GM23338 (cell line): ENCODE measurements at regions not wholly inside any gene's neighbourhood (a gene's known extent, or its start where the extent isn't known, plus 50 kb on each side); places are given as distances from the start of the nearest gene placed in this dataset.

Experiments
- ATAC-seq: fragments of 200-7000 bp; cut with Tn5 transposase; 3 replicates; pipeline ENCODE4 v1.9.1; 2020
- DNase-seq: peaks from one replicate; pipeline ENCODE4 v3.0.0-alpha.2; 2015; ENCODE audit warnings: low spot score
- H2AFZ ChIP-seq: fragments of 200-600 bp; sonication (generic); 2 replicates; pipeline ENCODE4 v1.8.0; 2016; ENCODE audit warnings: antibody characterized with exemption, mild to moderate bottlenecking, moderate library complexity
- H3F3A ChIP-seq: fragments of 200-600 bp; sonication (generic); replicated peaks from 2 replicates; pipeline ENCODE4 v1.8.0; 2017; ENCODE audit warnings: antibody characterized with exemption, mixed run types, low read depth
- H3K27ac ChIP-seq: fragments of 200-600 bp; sonication (generic); 2 replicates; pipeline ENCODE4 v1.6.1; 2016; ENCODE audit warnings: low read depth
- H3K27me3 ChIP-seq: fragments of 200-600 bp; sonication (generic); 2 replicates; pipeline ENCODE4 v1.8.0; 2016; ENCODE audit warnings: mild to moderate bottlenecking, mixed run types, moderate library complexity; ENCODE audit not compliant: insufficient read depth
- H3K36me3 ChIP-seq: fragments of 200-600 bp; sonication (generic); 2 replicates; pipeline ENCODE4 v1.8.0; 2016; ENCODE audit warnings: mild to moderate bottlenecking; ENCODE audit not compliant: insufficient read depth
- H3K4me1 ChIP-seq: fragments of 200-600 bp; sonication (generic); 2 replicates; pipeline ENCODE4 v1.8.0; 2016; ENCODE audit warnings: mild to moderate bottlenecking, moderate library complexity; ENCODE audit not compliant: insufficient read depth
- H3K4me2 ChIP-seq: fragments of 200-600 bp; sonication (generic); 2 replicates; pipeline ENCODE4 v1.7.1; 2017; ENCODE audit warnings: mixed run types
- H3K4me3 ChIP-seq: fragments of 200-600 bp; sonication (generic); 2 replicates; pipeline ENCODE4 v1.6.1; 2016; ENCODE audit warnings: mixed run types
- H3K79me2 ChIP-seq: fragments of 200-600 bp; sonication (generic); replicated peaks from 2 replicates; pipeline ENCODE4 v1.8.0; 2017; ENCODE audit warnings: mild to moderate bottlenecking; ENCODE audit not compliant: insufficient read depth
- H3K9me2 ChIP-seq: fragments of 200-600 bp; sonication (generic); 2 replicates; pipeline ENCODE4 v1.8.0; 2017; ENCODE audit not compliant: insufficient read depth
- H4K20me1 ChIP-seq: fragments of 200-600 bp; sonication (generic); replicated peaks from 2 replicates; pipeline ENCODE4 v1.8.0; 2017; ENCODE audit warnings: mild to moderate bottlenecking; ENCODE audit not compliant: insufficient read depth
- H3K27ac Mint-ChIP-seq: 2 replicates; pipeline ENCODE4 v1.8.0; 2020; ENCODE audit warnings: inconsistent platforms, mild to moderate bottlenecking, moderate library complexity, mixed read lengths
- H3K27me3 Mint-ChIP-seq: 3 replicates; pipeline ENCODE4 v1.8.0; 2022; ENCODE audit warnings: low read depth, mild to moderate bottlenecking, moderate library complexity, mixed read lengths, inconsistent platforms; ENCODE audit not compliant: insufficient read depth, poor library complexity
- H3K36me3 Mint-ChIP-seq: 3 replicates; pipeline ENCODE4 v1.8.0; 2021; ENCODE audit warnings: low read depth, mild to moderate bottlenecking, inconsistent platforms, moderate library complexity, mixed read lengths
- H3K4me1 Mint-ChIP-seq: 3 replicates; pipeline ENCODE4 v1.8.0; 2020; ENCODE audit warnings: mild to moderate bottlenecking, inconsistent platforms, mixed read lengths
- H3K4me3 Mint-ChIP-seq: 3 replicates; pipeline ENCODE4 v1.8.0; 2021; ENCODE audit warnings: moderate library complexity, mild to moderate bottlenecking, inconsistent platforms, mixed read lengths
- H3K9me3 Mint-ChIP-seq: 3 replicates; pipeline ENCODE4 v1.8.0; 2020; ENCODE audit warnings: moderate library complexity, mild to moderate bottlenecking, inconsistent platforms, mixed read lengths
- CREB1 ChIP-seq: fragments of 250-450 bp; sonication (Bioruptor Pico); IDR thresholded peaks from 2 replicates; pipeline ENCODE4 v1.5.0; 2020; ENCODE audit warnings: low read depth, mild to moderate bottlenecking, moderate library complexity
- EZH2 ChIP-seq: fragments of 200-600 bp; sonication (generic); IDR thresholded peaks from one replicate; pipeline ENCODE4 v1.8.0; 2017; ENCODE audit warnings: antibody characterized with exemption, mild to moderate bottlenecking, low read depth; ENCODE audit not compliant: unreplicated experiment
- EZH2phosphoT487 ChIP-seq: fragments of 200-600 bp; sonication (generic); IDR thresholded peaks from one replicate; pipeline ENCODE4 v1.8.1; 2018; ENCODE audit warnings: antibody characterized with exemption; ENCODE audit not compliant: unreplicated experiment
- JUNB ChIP-seq: IDR thresholded peaks from one replicate; pipeline ENCODE4 v1.6.1; 2016; ENCODE audit warnings: antibody characterized with exemption; ENCODE audit not compliant: unreplicated experiment
- NANOG ChIP-seq: IDR thresholded peaks from 2 replicates; pipeline ENCODE4 v1.6.1; 2016; ENCODE audit warnings: antibody characterized with exemption, borderline replicate concordance
- POLR2AphosphoS5 ChIP-seq: IDR thresholded peaks from 2 replicates; pipeline ENCODE4 v1.6.1; 2016; ENCODE audit warnings: antibody characterized with exemption, low read depth
- STAT1 ChIP-seq: IDR thresholded peaks from one replicate; pipeline ENCODE4 v1.6.1; 2016; ENCODE audit warnings: antibody characterized with exemption; ENCODE audit not compliant: unreplicated experiment
- ZNF114 ChIP-seq: fragments of 250-450 bp; sonication (Bioruptor Pico); IDR thresholded peaks from 2 replicates; pipeline ENCODE4 v1.5.0; 2020; ENCODE audit warnings: mild to moderate bottlenecking, moderate library complexity
- ZNF331 ChIP-seq: fragments of 250-450 bp; sonication (Bioruptor Pico); IDR thresholded peaks from 2 replicates; pipeline ENCODE4 v1.5.0; 2020; ENCODE audit warnings: low read depth, mild to moderate bottlenecking, moderate library complexity
- TF ChIP-seq, protein P1 (sequence below), 2 experiments: fragments of 200-600 bp in 1 of 2; sonication (generic) in 1 of 2; conservative IDR thresholded peaks; 2 replicates each; pipeline versions ENCODE4 v1.5.1 to v1.6.1; 2016 to 2017; ENCODE audit warnings: antibody characterized with exemption in 2 of 2, low read depth in 2 of 2, mild to moderate bottlenecking in 2 of 2, moderate library complexity in 1 of 2
- TF ChIP-seq, protein P2 (sequence below): fragments of 250-450 bp; sonication (Bioruptor Pico); IDR thresholded peaks from 2 replicates; pipeline ENCODE4 v1.5.0; 2020; ENCODE audit warnings: mild to moderate bottlenecking, moderate library complexity
- TF ChIP-seq, protein P3 (sequence below): IDR thresholded peaks from 2 replicates; pipeline ENCODE4 v1.6.1; 2016; ENCODE audit warnings: antibody characterized with exemption

DNA sequence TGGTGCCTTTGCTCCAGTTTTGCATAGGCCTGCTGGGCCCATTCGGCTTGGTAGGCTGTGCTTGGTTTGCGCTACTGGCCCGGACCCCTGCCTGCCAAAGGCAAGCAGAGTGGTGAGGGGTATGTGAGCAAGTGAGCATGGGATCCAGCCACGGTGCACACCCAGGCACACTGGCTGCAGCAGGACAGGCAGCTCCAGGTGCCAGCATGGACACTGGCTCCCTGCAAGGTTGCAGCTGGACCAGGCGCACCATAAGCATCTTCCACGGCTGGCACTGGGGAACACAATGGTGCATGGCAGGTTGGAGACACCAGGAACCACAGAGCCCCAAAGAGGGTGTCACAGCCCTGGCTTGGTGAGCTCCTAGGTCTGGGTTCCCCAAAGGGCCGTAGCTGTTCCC is 693.5 kb upstream of the PTBP2 start (continued):
- TF ChIP-seq, protein P1, sequence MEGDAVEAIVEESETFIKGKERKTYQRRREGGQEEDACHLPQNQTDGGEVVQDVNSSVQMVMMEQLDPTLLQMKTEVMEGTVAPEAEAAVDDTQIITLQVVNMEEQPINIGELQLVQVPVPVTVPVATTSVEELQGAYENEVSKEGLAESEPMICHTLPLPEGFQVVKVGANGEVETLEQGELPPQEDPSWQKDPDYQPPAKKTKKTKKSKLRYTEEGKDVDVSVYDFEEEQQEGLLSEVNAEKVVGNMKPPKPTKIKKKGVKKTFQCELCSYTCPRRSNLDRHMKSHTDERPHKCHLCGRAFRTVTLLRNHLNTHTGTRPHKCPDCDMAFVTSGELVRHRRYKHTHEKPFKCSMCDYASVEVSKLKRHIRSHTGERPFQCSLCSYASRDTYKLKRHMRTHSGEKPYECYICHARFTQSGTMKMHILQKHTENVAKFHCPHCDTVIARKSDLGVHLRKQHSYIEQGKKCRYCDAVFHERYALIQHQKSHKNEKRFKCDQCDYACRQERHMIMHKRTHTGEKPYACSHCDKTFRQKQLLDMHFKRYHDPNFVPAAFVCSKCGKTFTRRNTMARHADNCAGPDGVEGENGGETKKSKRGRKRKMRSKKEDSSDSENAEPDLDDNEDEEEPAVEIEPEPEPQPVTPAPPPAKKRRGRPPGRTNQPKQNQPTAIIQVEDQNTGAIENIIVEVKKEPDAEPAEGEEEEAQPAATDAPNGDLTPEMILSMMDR (conservative IDR thresholded peaks at IDR 0.05; ENCODE audit: low read depth in 2 of 2), result no peak
- TF ChIP-seq CREB1 (CRISPR knock-in tag), result no peak

DNA sequence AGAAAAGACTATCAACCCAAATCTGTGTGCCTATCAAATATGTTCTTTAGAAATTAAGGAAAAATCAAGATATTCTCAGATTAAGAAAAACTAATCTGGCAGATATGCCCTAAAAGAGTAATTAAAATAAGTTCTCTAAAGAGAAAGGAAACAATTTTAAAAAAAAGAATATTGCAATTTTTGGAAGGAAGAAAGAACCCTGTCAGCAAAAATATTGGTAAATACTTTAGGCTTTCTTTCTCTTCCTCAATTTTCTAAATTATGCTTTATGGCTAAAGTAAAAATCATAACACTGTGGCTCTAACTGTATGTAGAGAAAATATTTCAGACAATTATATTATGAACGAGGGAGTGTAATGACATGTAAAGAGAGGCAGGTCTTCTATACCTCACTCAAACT is 691.3 kb upstream of the PTBP2 start:
- H3K4me1 Mint-ChIP-seq, result peaks cover 5% of the 10 kb centered on the region; the same call in 2 of the 3 replicates
- Histone ChIP-seq H3K27ac (no peak overlapping the region), H3K36me3 (no peaks in the 10 kb centered on the region), H3K27me3 (no peaks in the 10 kb centered on the region), H3K9me2 (no peaks in the 10 kb centered on the region), H3F3A (no peaks in the 10 kb centered on the region), H3K4me3 (no peak overlapping the region), H4K20me1 (no peaks in the 10 kb centered on the region), H3K4me1 (peaks cover 5% of the 10 kb centered on the region; the same call in 1 of the 2 replicates), H2AFZ (no peak overlapping the region), H3K4me2 (no peak overlapping the region), H3K79me2 (no peaks in the 10 kb centered on the region)
- peaks cover 26% of the 10 kb centered on the region for H3K9me3 Mint-ChIP-seq
- no peak overlapping the region for H3K27ac Mint-ChIP-seq
- no peak overlapping the region for H3K4me3 Mint-ChIP-seq
- peaks cover 1% of the 10 kb centered on the region for H3K27me3 Mint-ChIP-seq
- no peak for DNase-seq
- peaks cover 26% of the 10 kb centered on the region for H3K36me3 Mint-ChIP-seq
- ATAC-seq, result no peak
- no peak for TF ChIP-seq EZH2phosphoT487
- TF ChIP-seq, protein P1 (conservative IDR thresholded peaks at IDR 0.05; ENCODE audit: low read depth in 2 of 2), result no peak
- TF ChIP-seq, protein P2, sequence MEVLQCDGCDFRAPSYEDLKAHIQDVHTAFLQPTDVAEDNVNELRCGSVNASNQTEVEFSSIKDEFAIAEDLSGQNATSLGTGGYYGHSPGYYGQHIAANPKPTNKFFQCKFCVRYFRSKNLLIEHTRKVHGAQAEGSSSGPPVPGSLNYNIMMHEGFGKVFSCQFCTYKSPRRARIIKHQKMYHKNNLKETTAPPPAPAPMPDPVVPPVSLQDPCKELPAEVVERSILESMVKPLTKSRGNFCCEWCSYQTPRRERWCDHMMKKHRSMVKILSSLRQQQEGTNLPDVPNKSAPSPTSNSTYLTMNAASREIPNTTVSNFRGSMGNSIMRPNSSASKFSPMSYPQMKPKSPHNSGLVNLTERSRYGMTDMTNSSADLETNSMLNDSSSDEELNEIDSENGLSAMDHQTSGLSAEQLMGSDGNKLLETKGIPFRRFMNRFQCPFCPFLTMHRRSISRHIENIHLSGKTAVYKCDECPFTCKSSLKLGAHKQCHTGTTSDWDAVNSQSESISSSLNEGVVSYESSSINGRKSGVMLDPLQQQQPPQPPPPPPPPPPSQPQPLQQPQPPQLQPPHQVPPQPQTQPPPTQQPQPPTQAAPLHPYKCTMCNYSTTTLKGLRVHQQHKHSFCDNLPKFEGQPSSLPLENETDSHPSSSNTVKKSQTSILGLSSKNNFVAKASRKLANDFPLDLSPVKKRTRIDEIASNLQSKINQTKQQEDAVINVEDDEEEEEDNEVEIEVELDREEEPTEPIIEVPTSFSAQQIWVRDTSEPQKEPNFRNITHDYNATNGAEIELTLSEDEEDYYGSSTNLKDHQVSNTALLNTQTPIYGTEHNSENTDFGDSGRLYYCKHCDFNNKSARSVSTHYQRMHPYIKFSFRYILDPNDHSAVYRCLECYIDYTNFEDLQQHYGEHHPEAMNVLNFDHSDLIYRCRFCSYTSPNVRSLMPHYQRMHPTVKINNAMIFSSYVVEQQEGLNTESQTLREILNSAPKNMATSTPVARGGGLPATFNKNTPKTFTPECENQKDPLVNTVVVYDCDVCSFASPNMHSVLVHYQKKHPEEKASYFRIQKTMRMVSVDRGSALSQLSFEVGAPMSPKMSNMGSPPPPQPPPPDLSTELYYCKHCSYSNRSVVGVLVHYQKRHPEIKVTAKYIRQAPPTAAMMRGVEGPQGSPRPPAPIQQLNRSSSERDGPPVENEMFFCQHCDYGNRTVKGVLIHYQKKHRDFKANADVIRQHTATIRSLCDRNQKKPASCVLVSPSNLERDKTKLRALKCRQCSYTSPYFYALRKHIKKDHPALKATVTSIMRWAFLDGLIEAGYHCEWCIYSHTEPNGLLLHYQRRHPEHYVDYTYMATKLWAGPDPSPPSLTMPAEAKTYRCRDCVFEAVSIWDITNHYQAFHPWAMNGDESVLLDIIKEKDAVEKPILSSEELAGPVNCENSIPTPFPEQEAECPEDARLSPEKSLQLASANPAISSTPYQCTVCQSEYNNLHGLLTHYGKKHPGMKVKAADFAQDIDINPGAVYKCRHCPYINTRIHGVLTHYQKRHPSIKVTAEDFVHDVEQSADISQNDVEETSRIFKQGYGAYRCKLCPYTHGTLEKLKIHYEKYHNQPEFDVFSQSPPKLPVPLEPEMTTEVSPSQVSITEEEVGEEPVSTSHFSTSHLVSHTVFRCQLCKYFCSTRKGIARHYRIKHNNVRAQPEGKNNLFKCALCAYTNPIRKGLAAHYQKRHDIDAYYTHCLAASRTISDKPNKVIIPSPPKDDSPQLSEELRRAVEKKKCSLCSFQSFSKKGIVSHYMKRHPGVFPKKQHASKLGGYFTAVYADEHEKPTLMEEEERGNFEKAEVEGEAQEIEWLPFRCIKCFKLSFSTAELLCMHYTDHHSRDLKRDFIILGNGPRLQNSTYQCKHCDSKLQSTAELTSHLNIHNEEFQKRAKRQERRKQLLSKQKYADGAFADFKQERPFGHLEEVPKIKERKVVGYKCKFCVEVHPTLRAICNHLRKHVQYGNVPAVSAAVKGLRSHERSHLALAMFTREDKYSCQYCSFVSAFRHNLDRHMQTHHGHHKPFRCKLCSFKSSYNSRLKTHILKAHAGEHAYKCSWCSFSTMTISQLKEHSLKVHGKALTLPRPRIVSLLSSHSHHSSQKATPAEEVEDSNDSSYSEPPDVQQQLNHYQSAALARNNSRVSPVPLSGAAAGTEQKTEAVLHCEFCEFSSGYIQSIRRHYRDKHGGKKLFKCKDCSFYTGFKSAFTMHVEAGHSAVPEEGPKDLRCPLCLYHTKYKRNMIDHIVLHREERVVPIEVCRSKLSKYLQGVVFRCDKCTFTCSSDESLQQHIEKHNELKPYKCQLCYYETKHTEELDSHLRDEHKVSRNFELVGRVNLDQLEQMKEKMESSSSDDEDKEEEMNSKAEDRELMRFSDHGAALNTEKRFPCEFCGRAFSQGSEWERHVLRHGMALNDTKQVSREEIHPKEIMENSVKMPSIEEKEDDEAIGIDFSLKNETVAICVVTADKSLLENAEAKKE (CRISPR knock-in tag), result no peak
- TF ChIP-seq NANOG, result no peak
- TF ChIP-seq, protein P3, sequence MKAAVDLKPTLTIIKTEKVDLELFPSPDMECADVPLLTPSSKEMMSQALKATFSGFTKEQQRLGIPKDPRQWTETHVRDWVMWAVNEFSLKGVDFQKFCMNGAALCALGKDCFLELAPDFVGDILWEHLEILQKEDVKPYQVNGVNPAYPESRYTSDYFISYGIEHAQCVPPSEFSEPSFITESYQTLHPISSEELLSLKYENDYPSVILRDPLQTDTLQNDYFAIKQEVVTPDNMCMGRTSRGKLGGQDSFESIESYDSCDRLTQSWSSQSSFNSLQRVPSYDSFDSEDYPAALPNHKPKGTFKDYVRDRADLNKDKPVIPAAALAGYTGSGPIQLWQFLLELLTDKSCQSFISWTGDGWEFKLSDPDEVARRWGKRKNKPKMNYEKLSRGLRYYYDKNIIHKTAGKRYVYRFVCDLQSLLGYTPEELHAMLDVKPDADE, result no peak
- TF ChIP-seq STAT1, result no peak
- no peak for TF ChIP-seq ZNF331 (CRISPR knock-in tag)
- no peak for TF ChIP-seq POLR2AphosphoS5
- TF ChIP-seq EZH2, result no peak
- TF ChIP-seq JUNB, result no peak
- TF ChIP-seq ZNF114, result no peak
